IMR-90 (cell line): ENCODE measurements at regions not wholly inside any gene's neighbourhood (a gene's known extent, or its start where the extent isn't known, plus 50 kb on each side); places are given as distances from the start of the nearest gene placed in this dataset.

Experiments used
- ATAC-seq: fragments of 200-7000 bp; cut with Tn5 transposase; 2 replicates; pipeline ENCODE4 v1.9.1; 2020; ENCODE audit warnings: low read depth, mild to moderate bottlenecking, moderate library complexity
- BruUV-seq: library from RNA; stranded (reverse); fragments of 400-500 nt; replicated peaks from 2 replicates; lab custom pipeline; 2021; lab: Mats Ljungman, UMichigan
- CTCF ChIA-PET: fragments of 300-600 bp; formaldehyde crosslinking; extraction: SDS; loops from one replicate; lab custom pipeline; 2021; ENCODE audit warnings: antibody characterized with exemption; lab: Yijun Ruan, JAX
- POLR2A ChIA-PET: fragments of 300-600 bp; sonication (Branson Sonifier 250); formaldehyde crosslinking; loops from one replicate; lab custom pipeline; 2022; ENCODE audit warnings: antibody characterized with exemption; ENCODE audit not compliant: unreplicated experiment; lab: Charles Lee
- DNase-seq: peaks from one replicate; pipeline ENCODE4 v3.0.0; 2013
- H2AFZ ChIP-seq: replicated peaks from 2 replicates; pipeline ENCODE3; 2013; ENCODE audit warnings: low read length, mild to moderate bottlenecking; ENCODE audit not compliant: poor library complexity
- H2AK5ac ChIP-seq: 2 replicates; pipeline ENCODE4 v1.6.1; 2013; ENCODE audit warnings: low read depth, low read length, inconsistent platforms
- H2AK9ac ChIP-seq: replicated peaks from 2 replicates; pipeline ENCODE3; 2013; ENCODE audit warnings: mild to moderate bottlenecking, low read depth, low read length, moderate library complexity; ENCODE audit not compliant: poor library complexity
- H2BK120ac ChIP-seq: 2 replicates; pipeline ENCODE4 v1.6.1; 2013; ENCODE audit warnings: low read depth, low read length, inconsistent platforms
- H2BK15ac ChIP-seq: 3 replicates; pipeline ENCODE4 v1.6.1; 2013; ENCODE audit warnings: low read depth, low read length, inconsistent platforms
- H2BK20ac ChIP-seq: 2 replicates; pipeline ENCODE4 v1.6.1; 2013; ENCODE audit warnings: low read depth, mild to moderate bottlenecking, inconsistent platforms, low read length, moderate library complexity
- H2BK5ac ChIP-seq: 2 replicates; pipeline ENCODE4 v1.6.1; 2013; ENCODE audit warnings: mild to moderate bottlenecking, low read depth, low read length, inconsistent platforms; ENCODE audit not compliant: poor library complexity, severe bottlenecking
- H3K14ac ChIP-seq: replicated peaks from 2 replicates; pipeline ENCODE4 v1.6.1; 2013; ENCODE audit warnings: low read depth, low read length, inconsistent platforms
- H3K18ac ChIP-seq: 2 replicates; pipeline ENCODE4 v1.6.1; 2013; ENCODE audit warnings: low read depth, low read length, control low read depth
- H3K23ac ChIP-seq: 2 replicates; pipeline ENCODE4 v1.6.1; 2013; ENCODE audit warnings: low read depth, low read length, inconsistent platforms
- H3K27ac ChIP-seq: 2 replicates; pipeline ENCODE4 v1.5.1; 2013; ENCODE audit warnings: mild to moderate bottlenecking, control low read depth, low read length; ENCODE audit not compliant: insufficient read depth
- H3K27me3 ChIP-seq: 2 replicates; pipeline ENCODE4 v1.6.1; 2013; ENCODE audit warnings: low read length; ENCODE audit not compliant: control insufficient read depth, insufficient read depth
- H3K36me3 ChIP-seq: 2 replicates; pipeline ENCODE4 v1.6.1; 2013; ENCODE audit warnings: low read length, mixed read lengths; ENCODE audit not compliant: control insufficient read depth, insufficient read depth
- H3K4ac ChIP-seq: 2 replicates; pipeline ENCODE4 v1.6.1; 2013; ENCODE audit warnings: low read depth, low read length, inconsistent platforms
- H3K4me1 ChIP-seq: 2 replicates; pipeline ENCODE4 v1.6.1; 2013; ENCODE audit warnings: low read length, mixed read lengths; ENCODE audit not compliant: control insufficient read depth, insufficient read depth
- H3K4me2 ChIP-seq: 2 replicates; pipeline ENCODE4 v1.6.1; 2013; ENCODE audit warnings: low read depth, mild to moderate bottlenecking, control low read depth, low read length, moderate library complexity
- H3K4me3 ChIP-seq: 2 replicates; pipeline ENCODE4 v1.5.1; 2013; ENCODE audit warnings: low read depth, mild to moderate bottlenecking, control low read depth, low read length, moderate library complexity; ENCODE audit not compliant: insufficient read depth
- H3K56ac ChIP-seq: 2 replicates; pipeline ENCODE4 v1.6.1; 2013; ENCODE audit warnings: low read length, inconsistent platforms; ENCODE audit not compliant: insufficient read depth; ENCODE audit errors: extremely low read depth
- H3K79me1 ChIP-seq, 2 experiments: 2 replicates each; pipeline ENCODE4 v1.6.1; 2013; ENCODE audit warnings: low read length in 2 of 2, inconsistent platforms in 1 of 2, low read depth in 1 of 2
- H3K9ac ChIP-seq: 2 replicates; pipeline ENCODE4 v1.6.1; 2013; ENCODE audit warnings: low read depth, low read length, control low read depth
- H3K9me1 ChIP-seq: 2 replicates; pipeline ENCODE4 v1.6.1; 2013; ENCODE audit warnings: low read length, inconsistent platforms; ENCODE audit not compliant: insufficient read depth
- H3K9me3 ChIP-seq: 2 replicates; pipeline ENCODE4 v1.6.1; 2013; ENCODE audit warnings: low read length; ENCODE audit not compliant: control insufficient read depth, insufficient read depth
- H4K20me1 ChIP-seq: 2 replicates; pipeline ENCODE4 v1.6.1; 2013; ENCODE audit warnings: low read length, inconsistent platforms; ENCODE audit not compliant: insufficient read depth
- H4K5ac ChIP-seq: 2 replicates; pipeline ENCODE4 v1.6.1; 2013; ENCODE audit warnings: mild to moderate bottlenecking, low read depth, low read length, control low read depth
- H4K8ac ChIP-seq, 2 experiments: 2 replicates each; pipeline ENCODE4 v1.6.1; 2013; ENCODE audit warnings: low read depth in 2 of 2, low read length in 2 of 2, control low read depth in 1 of 2, inconsistent platforms in 1 of 2
- H4K91ac ChIP-seq: 2 replicates; pipeline ENCODE4 v1.6.1; 2013; ENCODE audit warnings: low read depth, low read length, inconsistent platforms; ENCODE audit not compliant: insufficient read depth
- CEBPB ChIP-seq: IDR thresholded peaks from 2 replicates; pipeline ENCODE4 v1.6.1; 2012; ENCODE audit warnings: low read depth, low read length, improper control_type of control experiment
- CTCF ChIP-seq: conservative IDR thresholded peaks from 2 replicates; pipeline ENCODE4 v1.5.1; 2012; ENCODE audit warnings: mild to moderate bottlenecking, low read depth, low read length, improper control_type of control experiment
- FOS ChIP-seq: fragments of 150-350 bp; IDR thresholded peaks from 2 replicates; pipeline ENCODE4 v1.6.1; 2016; ENCODE audit warnings: low read depth, low read length
- MAFK ChIP-seq: IDR thresholded peaks from 2 replicates; pipeline ENCODE4 v1.6.1; 2012; ENCODE audit warnings: low read depth, low read length, improper control_type of control experiment
- MAZ ChIP-seq: IDR thresholded peaks from 2 replicates; pipeline ENCODE4 v1.6.1; 2012; ENCODE audit warnings: low read depth, mild to moderate bottlenecking, low read length, improper control_type of control experiment, moderate library complexity, borderline replicate concordance
- POLR2A ChIP-seq: IDR thresholded peaks from 2 replicates; pipeline ENCODE4 v1.6.1; 2012; ENCODE audit warnings: mild to moderate bottlenecking, low read depth, low read length
- RAD21 ChIP-seq: IDR thresholded peaks from 2 replicates; pipeline ENCODE4 v1.6.1; 2012; ENCODE audit warnings: low read length, improper control_type of control experiment
- RFX5 ChIP-seq: IDR thresholded peaks from 2 replicates; pipeline ENCODE4 v1.8.0; 2012; ENCODE audit warnings: low read depth, mild to moderate bottlenecking, low read length, moderate library complexity
- WGBS, 2 experiments: methylation state at CpG; one replicate each; pipeline versions ENCODE4 v1.1.5 to v1.1.7; 2013; ENCODE audit warnings: missing lambda C conversion rate in 2 of 2; ENCODE audit not compliant: insufficient read length in 1 of 2; ENCODE audit errors: extremely low coverage in 2 of 2; 5-methylcytosine and 5-hydroxymethylcytosine counted together
- dilution Hi-C: fragments of 300-500 bp; cut with HindIII; formaldehyde crosslinking; loops from one replicate; pipeline ENCODE4 v1.14.3; 2018; ENCODE audit warnings: low sequenced_read_pairs; ENCODE audit not compliant: unreplicated experiment
- in situ Hi-C: fragments of 300-500 bp; cut with MboI; formaldehyde crosslinking; loops from 3 replicates; pipeline ENCODE4 v1.14.3; 2019; ENCODE audit warnings: low sequenced_read_pairs, inconsistent platforms, mixed read lengths
- intact Hi-C: fragments of 100-400 bp; cut with micrococcal nuclease; formaldehyde crosslinking; loops from 2 replicates; pipeline ENCODE4 v1.10.0; 2022

DNA sequence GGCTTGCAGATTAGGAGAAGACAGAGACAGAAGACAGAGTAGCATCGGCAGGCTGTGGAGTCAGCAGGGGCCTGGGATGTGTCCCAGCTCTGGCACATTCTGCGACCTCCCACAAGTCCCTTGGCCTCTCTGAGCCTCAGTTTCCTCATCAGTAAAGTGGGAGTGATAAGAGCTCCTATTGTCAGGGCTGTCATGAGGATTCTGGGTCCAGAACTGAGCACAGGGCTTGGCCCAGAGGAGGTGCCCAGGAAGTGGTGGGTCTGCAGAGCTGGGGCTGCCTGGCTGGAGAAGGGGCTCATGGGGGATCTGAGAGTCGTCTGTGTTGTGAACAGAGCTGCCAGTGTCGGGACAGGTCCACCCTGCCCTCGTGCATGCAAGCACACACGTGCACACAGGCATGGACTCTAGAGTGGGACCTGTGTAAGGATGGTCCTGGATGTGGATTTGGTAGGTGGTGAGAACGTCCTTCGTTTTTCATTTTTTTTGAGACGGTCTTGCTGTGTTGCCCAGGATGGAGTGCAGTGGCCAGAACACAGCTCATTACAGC lies 262.9 kb downstream of the PTPRU start:
- H2AK5ac ChIP-seq: no peak overlapping the region
- no peak overlapping the region for H3K23ac ChIP-seq
- H3K4ac ChIP-seq: no peak overlapping the region
- no peak overlapping the region for H2AFZ ChIP-seq
- no peak overlapping the region for H2BK120ac ChIP-seq
- no peak overlapping the region for H3K4me2 ChIP-seq
- 45% methylated on average over 2 of the region's 9 CpGs; no CpG with 5 or more reads in 1 of the 2 experiments for WGBS, 2 experiments
- no peak overlapping the region for H3K27ac ChIP-seq
- no peak overlapping the region for H3K14ac ChIP-seq
- no peak overlapping the region for H3K4me3 ChIP-seq
- no TSS peak for BruUV-seq
- no peak overlapping the region for H4K91ac ChIP-seq
- CTCF ChIA-PET: no interaction called here
- no peak overlapping the region for H2BK15ac ChIP-seq
- TF ChIP-seq POLR2A: no peak
- no peak for TF ChIP-seq FOS
- TF ChIP-seq MAFK: no peak
- TF ChIP-seq CTCF: no peak
- TF ChIP-seq MAZ: no peak
- TF ChIP-seq RAD21: no peak
- no peak for TF ChIP-seq RFX5
- TF ChIP-seq CEBPB: no peak
- no peak overlapping the region for H3K56ac ChIP-seq
- no peak overlapping the region for H2AK9ac ChIP-seq
- dilution Hi-C loops (no loop called here), in situ Hi-C loops (no loop called here), intact Hi-C loops (no loop called here)
- H4K8ac ChIP-seq: no peak overlapping the region
- no peaks in the 10 kb centered on the region for H3K9me1 ChIP-seq
- POLR2A ChIA-PET: no interaction called here
- H3K18ac ChIP-seq: no peak overlapping the region
- H3K9me3 ChIP-seq: no peaks in the 10 kb centered on the region
- H4K5ac ChIP-seq: no peak overlapping the region
- no peaks in the 10 kb centered on the region for H3K36me3 ChIP-seq
- H3K79me1 ChIP-seq: no peaks in the 10 kb centered on the region
- ATAC-seq (no peak), DNase-seq (no peak)
- H4K20me1 ChIP-seq: no peaks in the 10 kb centered on the region
- H3K4me1 ChIP-seq: no peaks in the 10 kb centered on the region
- no peak overlapping the region for H3K9ac ChIP-seq
- peaks cover 5% of the 10 kb centered on the region; the same call in 1 of the 2 replicates for H3K27me3 ChIP-seq
- no peak overlapping the region for H2BK20ac ChIP-seq
- H2BK5ac ChIP-seq: no peak overlapping the region
